Activated T-cell treated with anti-CD3 and anti-CD28 coated beads, Interleukin-2, amount 50 U/mL, for 48 hours (primary cell): ENCODE measurements at regions not wholly inside any gene's neighbourhood (a gene's known extent, or its start where the extent isn't known, plus 50 kb on each side); places are given as distances from the start of the nearest gene placed in this dataset.

ENCODE experiments used
- DNase-seq, 2 experiments: peaks; one replicate each; pipeline ENCODE4 v3.0.0-alpha.2; 2020

GRCh38 chrX:97766501-97767095 lies 882.9 kb downstream of the RPA4 start:
- no peak for DNase-seq

- no peak for DNase-seq
Observed at GRCh38 chrX:97787311-97787710, 903.6 kb downstream of the RPA4 start.

GRCh38 chrX:97787849-97788248 lies 904.1 kb downstream of the RPA4 start:
- no peak for DNase-seq

GRCh38 chrX:97790850-97791249 lies 907.1 kb downstream of the RPA4 start:
- DNase-seq, result no peak

- DNase-seq, result no peak
Observed at GRCh38 chrX:97797076-97797475, 913.4 kb downstream of the RPA4 start.

- DNase-seq, result no peak
Observed at GRCh38 chrX:97806238-97806637, 922.5 kb downstream of the RPA4 start.

- no peak for DNase-seq
Observed at GRCh38 chrX:97806946-97807345, 923.2 kb downstream of the RPA4 start.

- DNase-seq, result no peak
Observed at GRCh38 chrX:97820170-97820569, 936.5 kb downstream of the RPA4 start.

GRCh38 chrX:97828471-97828870 lies 944.8 kb downstream of the RPA4 start:
- no peak for DNase-seq

- DNase-seq, result no peak
Observed at GRCh38 chrX:97835969-97836368, 952.3 kb downstream of the RPA4 start.

- no peak for DNase-seq
Observed at GRCh38 chrX:97841544-97842179, 958.0 kb downstream of the RPA4 start.

- DNase-seq, result no peak
Observed at GRCh38 chrX:97842468-97843199, 958.9 kb downstream of the RPA4 start.

GRCh38 chrX:97843200-97843811 lies 959.6 kb downstream of the RPA4 start:
- DNase-seq, result no peak

- no peak for DNase-seq
Observed at GRCh38 chrX:97844161-97844560, 960.5 kb downstream of the RPA4 start.

GRCh38 chrX:97844943-97845342 lies 961.2 kb downstream of the RPA4 start:
- DNase-seq, result no peak

- DNase-seq, result no peak
Observed at GRCh38 chrX:97845451-97845850, 961.7 kb downstream of the RPA4 start.

- DNase-seq, result no peak
Observed at GRCh38 chrX:97846228-97846627, 962.5 kb downstream of the RPA4 start.

GRCh38 chrX:97846718-97847237 lies 963.1 kb downstream of the RPA4 start:
- DNase-seq, result no peak

- DNase-seq, result no peak
Observed at GRCh38 chrX:97847885-97848679, 964.4 kb downstream of the RPA4 start.

- DNase-seq, result no peak
Observed at GRCh38 chrX:97849951-97850350, 966.2 kb downstream of the RPA4 start.

- DNase-seq, result no peak
Observed at GRCh38 chrX:97850911-97851310, 967.2 kb downstream of the RPA4 start.

GRCh38 chrX:97854086-97854485 lies 970.4 kb downstream of the RPA4 start:
- no peak for DNase-seq

- DNase-seq, result no peak
Observed at GRCh38 chrX:97858592-97858991, 974.9 kb downstream of the RPA4 start.
